OCI-LY7 (cell line): ENCODE measurements at regions not wholly inside any gene's neighbourhood (a gene's known extent, or its start where the extent isn't known, plus 50 kb on each side); places are given as distances from the start of the nearest gene placed in this dataset.

Source experiments
- BruUV-seq: library from RNA; stranded (reverse); fragments of 400-500 nt; replicated peaks from 2 replicates; lab custom pipeline; 2021; lab: Mats Ljungman, UMichigan
- CTCF ChIA-PET: fragments of 300-600 bp; sonication (Branson Sonifier 250); formaldehyde crosslinking; loops from one replicate; lab custom pipeline; 2022; ENCODE audit warnings: antibody characterized with exemption; ENCODE audit not compliant: unreplicated experiment; lab: Charles Lee
- POLR2A ChIA-PET: fragments of 300-600 bp; sonication (Branson Sonifier 250); formaldehyde crosslinking; loops from one replicate; lab custom pipeline; 2022; ENCODE audit warnings: antibody characterized with exemption; lab: Charles Lee
- DNase-seq: peaks from one replicate; pipeline ENCODE4 v3.0.0-alpha.2; 2015; ENCODE audit warnings: low spot score
- H2AFZ ChIP-seq: fragments of 200-600 bp; sonication (generic), shearing (Covaris generic); 2 replicates; pipeline ENCODE4 v1.6.1; 2014; ENCODE audit warnings: mild to moderate bottlenecking, antibody characterized with exemption, low read length, moderate library complexity
- H3K27ac ChIP-seq: fragments of 200-600 bp; sonication (generic); 2 replicates; pipeline ENCODE4 v1.5.1; 2014; ENCODE audit warnings: mixed run types, low read depth, mild to moderate bottlenecking, moderate library complexity, low read length, inconsistent platforms; ENCODE audit not compliant: poor library complexity, severe bottlenecking
- H3K36me3 ChIP-seq: fragments of 200-600 bp; sonication (generic); 2 replicates; pipeline ENCODE4 v1.6.1; 2014; ENCODE audit warnings: mild to moderate bottlenecking, antibody characterized with exemption, low read length, moderate library complexity, mixed read lengths; ENCODE audit not compliant: insufficient read depth
- H3K4me1 ChIP-seq: fragments of 200-600 bp; sonication (generic); 2 replicates; pipeline ENCODE4 v1.5.1; 2014; ENCODE audit warnings: mild to moderate bottlenecking, low read length; ENCODE audit not compliant: insufficient read depth, poor library complexity, severe bottlenecking
- H3K4me2 ChIP-seq: fragments of 200-600 bp; sonication (generic); 2 replicates; pipeline ENCODE4 v1.6.1; 2014; ENCODE audit warnings: mild to moderate bottlenecking, low read length
- H3K4me3 ChIP-seq: fragments of 200-600 bp; sonication (generic); 2 replicates; pipeline ENCODE4 v1.5.1; 2014; ENCODE audit warnings: mild to moderate bottlenecking, low read depth, low read length; ENCODE audit not compliant: poor library complexity, severe bottlenecking
- H3K79me2 ChIP-seq: fragments of 200-600 bp; sonication (generic); 2 replicates; pipeline ENCODE4 v1.6.1; 2016; ENCODE audit warnings: low read depth, mild to moderate bottlenecking, low read length, moderate library complexity, mixed read lengths; ENCODE audit not compliant: insufficient read depth
- H3K9me2 ChIP-seq: fragments of 200-600 bp; sonication (generic); 2 replicates; pipeline ENCODE4 v1.6.1; 2016; ENCODE audit warnings: mild to moderate bottlenecking, low read length, mixed read lengths; ENCODE audit not compliant: insufficient read depth
- H3K9me3 ChIP-seq: fragments of 200-600 bp; sonication (generic); 2 replicates; pipeline ENCODE4 v1.6.1; 2014; ENCODE audit warnings: mild to moderate bottlenecking, mixed run types, low read length, mixed read lengths
- H4K20me1 ChIP-seq: fragments of 200-600 bp; sonication (generic); 2 replicates; pipeline ENCODE4 v1.6.1; 2014; ENCODE audit warnings: mild to moderate bottlenecking, antibody characterized with exemption, low read length, moderate library complexity, mixed read lengths; ENCODE audit not compliant: insufficient read depth
- CTCF ChIP-seq: fragments of 200-600 bp; sonication (generic); conservative IDR thresholded peaks from 2 replicates; pipeline ENCODE4 v1.5.1; 2014; ENCODE audit warnings: mild to moderate bottlenecking, antibody characterized with exemption, low read length, moderate library complexity, mixed read lengths
- EZH2phosphoT487 ChIP-seq: fragments of 200-600 bp; sonication (generic); IDR thresholded peaks from 2 replicates; pipeline ENCODE4 v1.6.1; 2018; ENCODE audit warnings: low read depth, borderline replicate concordance, mild to moderate bottlenecking, mixed run types, antibody characterized with exemption, low read length, moderate library complexity, mixed read lengths
- intact Hi-C: fragments of 100-400 bp; cut with micrococcal nuclease; formaldehyde crosslinking; loops from one replicate; pipeline ENCODE4 v1.10.0; 2022; ENCODE audit not compliant: unreplicated experiment

- no peak overlapping the region for H2AFZ ChIP-seq
- intact Hi-C loops = no loop called here
- ChIA-PET CTCF (no interaction called here), POLR2A (no interaction called here)
- H4K20me1 ChIP-seq = no peaks in the 10 kb centered on the region
- H3K36me3 ChIP-seq = no peaks in the 10 kb centered on the region
- TF ChIP-seq EZH2phosphoT487 (no peak), CTCF (no peak)
- no TSS peak for BruUV-seq
- no peak overlapping the region for H3K4me2 ChIP-seq
- H3K27ac ChIP-seq = no peak overlapping the region
- no peaks in the 10 kb centered on the region for H3K79me2 ChIP-seq
- no peaks in the 10 kb centered on the region for H3K9me3 ChIP-seq
- H3K4me3 ChIP-seq = no peak overlapping the region
- no peaks in the 10 kb centered on the region for H3K4me1 ChIP-seq
- no peak for DNase-seq
- no peaks in the 10 kb centered on the region for H3K9me2 ChIP-seq
These were observed 326.5 kb downstream of the HAPSTR1 start for GRCh38 chr16:9417898-9418297.

- Histone ChIP-seq H3K9me2 (no peaks in the 10 kb centered on the region), H3K27ac (no peak overlapping the region), H3K4me2 (no peak overlapping the region), H3K4me1 (no peaks in the 10 kb centered on the region), H3K36me3 (no peaks in the 10 kb centered on the region), H2AFZ (no peak overlapping the region), H4K20me1 (no peaks in the 10 kb centered on the region), H3K79me2 (no peaks in the 10 kb centered on the region), H3K9me3 (no peaks in the 10 kb centered on the region), H3K4me3 (no peak overlapping the region)
- intact Hi-C loops = no loop called here
- BruUV-seq = no TSS peak
- no peak for TF ChIP-seq CTCF
- no peak for TF ChIP-seq EZH2phosphoT487
- DNase-seq = no peak
- POLR2A ChIA-PET = no interaction called here
- CTCF ChIA-PET = no interaction called here
These were observed 327.7 kb downstream of the HAPSTR1 start for GRCh38 chr16:9419161-9419560.

GRCh38 chr16:9422762-9423513 is 331.5 kb downstream of the HAPSTR1 start:
- H3K27ac ChIP-seq = no peak overlapping the region
- no peaks in the 10 kb centered on the region for H3K4me1 ChIP-seq
- no peak overlapping the region for H3K4me2 ChIP-seq
- ChIA-PET POLR2A (no interaction called here), CTCF (no interaction called here)
- H2AFZ ChIP-seq = no peak overlapping the region
- BruUV-seq = no TSS peak
- no peaks in the 10 kb centered on the region for H4K20me1 ChIP-seq
- no peaks in the 10 kb centered on the region for H3K79me2 ChIP-seq
- intact Hi-C loops = no loop called here
- no peak overlapping the region for H3K4me3 ChIP-seq
- H3K9me2 ChIP-seq = no peaks in the 10 kb centered on the region
- TF ChIP-seq CTCF (no peak), EZH2phosphoT487 (no peak)
- no peaks in the 10 kb centered on the region for H3K36me3 ChIP-seq
- no peaks in the 10 kb centered on the region for H3K9me3 ChIP-seq
- no peak for DNase-seq
